ENCODE measurements at regions not wholly inside any gene's neighbourhood (a gene's known extent, or its start where the extent isn't known, plus 50 kb on each side); places are given as distances from the start of the nearest gene placed in this dataset.

- TF ChIP-seq CREB1 (CRISPR knock-in tag; IDR thresholded peaks at IDR 0.05; ENCODE audit: low read depth) (no peak), EZH2phosphoT487 (IDR thresholded peaks at IDR 0.05; ENCODE audit: unreplicated experiment) (no peak), STAT1 (IDR thresholded peaks at IDR 0.05; ENCODE audit: unreplicated experiment) (no peak)
These were observed 62.5 kb upstream of the HIF1A start (continued) for GRCh38 chr14:61632807-61633206.

- Mint-ChIP-seq H3K27ac (no peak overlapping the region), H3K27me3 (ENCODE audit: insufficient read depth, low read depth, poor library complexity) (no peaks in the 10 kb centered on the region), H3K4me1 (no peaks in the 10 kb centered on the region), H3K9me3 (no peaks in the 10 kb centered on the region), H3K4me3 (no peak overlapping the region), H3K36me3 (ENCODE audit: low read depth) (no peaks in the 10 kb centered on the region)
- H3K27me3 ChIP-seq (ENCODE audit: insufficient read depth), result no peaks in the 10 kb centered on the region
- H3K9me2 ChIP-seq (ENCODE audit: insufficient read depth), result no peaks in the 10 kb centered on the region
- no peak overlapping the region for H2AFZ ChIP-seq
- ATAC-seq (no peak), DNase-seq (ENCODE audit: low spot score) (no peak)
- no peak overlapping the region for H3K4me2 ChIP-seq
- H4K20me1 ChIP-seq (replicated peaks; ENCODE audit: insufficient read depth), result no peaks in the 10 kb centered on the region
- no peaks in the 10 kb centered on the region for H3K36me3 ChIP-seq (ENCODE audit: insufficient read depth)
- no peak overlapping the region for H3K4me3 ChIP-seq
- TF ChIP-seq ZNF114 (CRISPR knock-in tag; IDR thresholded peaks at IDR 0.05) (no peak), REST (IDR thresholded peaks at IDR 0.05; ENCODE audit: unreplicated experiment) (no peak), CREB1 (CRISPR knock-in tag; IDR thresholded peaks at IDR 0.05; ENCODE audit: low read depth) (no peak), EZH2phosphoT487 (IDR thresholded peaks at IDR 0.05; ENCODE audit: unreplicated experiment) (no peak), ZNF462 (CRISPR knock-in tag; IDR thresholded peaks at IDR 0.05) (no peak), NANOG (IDR thresholded peaks at IDR 0.05; ENCODE audit: borderline replicate concordance) (no peak), POLR2AphosphoS5 (IDR thresholded peaks at IDR 0.05; ENCODE audit: low read depth) (no peak), JUNB (IDR thresholded peaks at IDR 0.05; ENCODE audit: unreplicated experiment) (no peak), ZNF331 (CRISPR knock-in tag; IDR thresholded peaks at IDR 0.05; ENCODE audit: low read depth) (no peak), EZH2 (IDR thresholded peaks at IDR 0.05; ENCODE audit: low read depth, unreplicated experiment) (no peak), STAT1 (IDR thresholded peaks at IDR 0.05; ENCODE audit: unreplicated experiment) (no peak)
- TF ChIP-seq, protein P1, sequence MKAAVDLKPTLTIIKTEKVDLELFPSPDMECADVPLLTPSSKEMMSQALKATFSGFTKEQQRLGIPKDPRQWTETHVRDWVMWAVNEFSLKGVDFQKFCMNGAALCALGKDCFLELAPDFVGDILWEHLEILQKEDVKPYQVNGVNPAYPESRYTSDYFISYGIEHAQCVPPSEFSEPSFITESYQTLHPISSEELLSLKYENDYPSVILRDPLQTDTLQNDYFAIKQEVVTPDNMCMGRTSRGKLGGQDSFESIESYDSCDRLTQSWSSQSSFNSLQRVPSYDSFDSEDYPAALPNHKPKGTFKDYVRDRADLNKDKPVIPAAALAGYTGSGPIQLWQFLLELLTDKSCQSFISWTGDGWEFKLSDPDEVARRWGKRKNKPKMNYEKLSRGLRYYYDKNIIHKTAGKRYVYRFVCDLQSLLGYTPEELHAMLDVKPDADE (IDR thresholded peaks at IDR 0.05), result no peak
- TF ChIP-seq, protein P2, sequence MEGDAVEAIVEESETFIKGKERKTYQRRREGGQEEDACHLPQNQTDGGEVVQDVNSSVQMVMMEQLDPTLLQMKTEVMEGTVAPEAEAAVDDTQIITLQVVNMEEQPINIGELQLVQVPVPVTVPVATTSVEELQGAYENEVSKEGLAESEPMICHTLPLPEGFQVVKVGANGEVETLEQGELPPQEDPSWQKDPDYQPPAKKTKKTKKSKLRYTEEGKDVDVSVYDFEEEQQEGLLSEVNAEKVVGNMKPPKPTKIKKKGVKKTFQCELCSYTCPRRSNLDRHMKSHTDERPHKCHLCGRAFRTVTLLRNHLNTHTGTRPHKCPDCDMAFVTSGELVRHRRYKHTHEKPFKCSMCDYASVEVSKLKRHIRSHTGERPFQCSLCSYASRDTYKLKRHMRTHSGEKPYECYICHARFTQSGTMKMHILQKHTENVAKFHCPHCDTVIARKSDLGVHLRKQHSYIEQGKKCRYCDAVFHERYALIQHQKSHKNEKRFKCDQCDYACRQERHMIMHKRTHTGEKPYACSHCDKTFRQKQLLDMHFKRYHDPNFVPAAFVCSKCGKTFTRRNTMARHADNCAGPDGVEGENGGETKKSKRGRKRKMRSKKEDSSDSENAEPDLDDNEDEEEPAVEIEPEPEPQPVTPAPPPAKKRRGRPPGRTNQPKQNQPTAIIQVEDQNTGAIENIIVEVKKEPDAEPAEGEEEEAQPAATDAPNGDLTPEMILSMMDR (conservative IDR thresholded peaks at IDR 0.05; ENCODE audit: low read depth in 2 of 2), result no peak
- H3F3A ChIP-seq (replicated peaks; ENCODE audit: low read depth), result no peaks in the 10 kb centered on the region
- H3K27ac ChIP-seq (ENCODE audit: low read depth), result no peak overlapping the region
- H3K79me2 ChIP-seq (replicated peaks; ENCODE audit: insufficient read depth), result no peaks in the 10 kb centered on the region
- no peaks in the 10 kb centered on the region for H3K4me1 ChIP-seq (ENCODE audit: insufficient read depth)
These were observed 59.0 kb upstream of the HIF1A start for GRCh38 chr14:61636291-61636690.
